ENCODE measurements at regions not wholly inside any gene's neighbourhood (a gene's known extent, or its start where the extent isn't known, plus 50 kb on each side); places are given as distances from the start of the nearest gene placed in this dataset.
"Not testable (repeated sequence)": the region's sequence is repeated elsewhere in the genome, so short reads cannot be mapped to it uniquely, and the experiment has no call there.

DNA sequence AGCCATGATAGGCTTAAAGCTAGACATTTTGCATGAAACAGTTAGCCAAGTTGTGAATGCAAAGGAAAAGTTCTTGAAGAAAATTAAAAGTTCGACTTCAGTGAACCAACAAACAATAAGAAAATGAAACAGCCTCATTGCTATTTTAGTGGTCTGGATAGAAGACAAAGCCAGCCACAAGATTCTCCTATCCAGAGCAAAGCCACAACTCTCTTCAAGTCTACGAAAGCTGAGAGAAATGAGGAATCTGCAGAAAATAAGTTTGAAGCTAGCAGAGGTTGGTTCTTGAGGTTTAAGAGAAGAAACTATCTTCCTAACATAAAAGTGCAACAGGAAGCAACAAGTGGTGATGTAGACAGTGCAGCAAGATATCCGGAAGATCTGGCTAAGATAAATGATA lies 271.4 kb upstream of the GRM3 start:
- DNase-seq (ENCODE audit: low spot score): no peak

DNA sequence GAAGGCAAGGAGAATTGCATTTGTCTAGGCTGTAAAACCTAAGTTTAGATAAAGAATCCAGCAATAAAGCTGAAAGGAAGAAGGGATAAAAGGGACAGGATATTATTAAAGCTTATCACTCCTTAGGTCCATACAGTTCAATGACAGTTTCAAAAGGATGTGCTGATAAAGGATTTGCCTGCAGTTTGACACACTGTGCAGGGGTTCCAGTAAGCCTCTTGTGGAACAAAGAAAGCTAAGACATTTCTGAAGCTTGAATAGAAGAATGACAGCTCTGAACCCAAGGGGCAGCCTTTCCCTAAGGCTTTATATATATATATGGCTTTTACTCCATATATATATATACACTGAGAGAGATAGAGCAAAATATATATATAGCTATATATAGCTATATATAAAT lies 276.8 kb upstream of the GRM3 start:
- DNase-seq (ENCODE audit: low spot score): no peak

DNA sequence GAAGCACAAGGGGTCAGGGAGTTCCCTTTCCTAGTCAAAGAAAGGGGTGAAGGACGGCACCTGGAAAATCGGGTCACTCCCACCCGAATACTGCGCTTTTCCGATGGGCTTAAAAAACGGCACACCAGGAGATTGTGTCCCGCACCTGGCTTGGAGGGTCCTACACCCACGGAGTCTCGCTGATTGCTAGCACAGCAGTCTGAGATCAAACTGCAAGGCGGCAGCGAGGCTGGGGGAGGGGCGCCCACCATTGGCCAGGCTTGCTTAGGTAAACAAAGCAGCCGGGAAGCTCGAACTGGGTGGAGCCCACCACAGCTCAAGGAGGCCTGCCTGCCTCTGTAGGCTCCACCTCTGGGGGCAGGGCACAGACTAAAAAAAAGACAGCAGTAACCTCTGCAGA lies 303.3 kb upstream of the GRM3 start:
- not testable (repeated sequence) for DNase-seq (ENCODE audit: low spot score)

DNA sequence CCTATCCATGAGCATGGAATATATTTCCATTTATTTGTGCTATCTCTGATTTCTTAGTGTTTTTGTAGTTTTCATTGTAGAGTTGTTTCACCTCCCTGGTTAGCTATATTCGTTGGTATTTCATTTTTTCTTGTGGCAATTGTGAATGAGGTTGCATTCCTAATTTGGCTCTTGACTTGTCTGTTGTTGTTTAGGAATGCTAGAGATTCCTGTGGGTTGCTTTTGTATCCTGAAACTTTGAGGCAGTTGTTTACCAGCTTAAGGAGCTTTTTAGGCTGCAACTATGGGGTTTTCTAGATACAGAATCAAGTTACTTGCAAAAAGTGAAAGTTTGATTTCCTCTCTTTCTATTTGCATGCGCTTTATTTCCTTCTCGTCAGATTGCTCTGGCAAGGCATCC lies 304.7 kb upstream of the GRM3 start:
- no peak for DNase-seq (ENCODE audit: low spot score)

DNA sequence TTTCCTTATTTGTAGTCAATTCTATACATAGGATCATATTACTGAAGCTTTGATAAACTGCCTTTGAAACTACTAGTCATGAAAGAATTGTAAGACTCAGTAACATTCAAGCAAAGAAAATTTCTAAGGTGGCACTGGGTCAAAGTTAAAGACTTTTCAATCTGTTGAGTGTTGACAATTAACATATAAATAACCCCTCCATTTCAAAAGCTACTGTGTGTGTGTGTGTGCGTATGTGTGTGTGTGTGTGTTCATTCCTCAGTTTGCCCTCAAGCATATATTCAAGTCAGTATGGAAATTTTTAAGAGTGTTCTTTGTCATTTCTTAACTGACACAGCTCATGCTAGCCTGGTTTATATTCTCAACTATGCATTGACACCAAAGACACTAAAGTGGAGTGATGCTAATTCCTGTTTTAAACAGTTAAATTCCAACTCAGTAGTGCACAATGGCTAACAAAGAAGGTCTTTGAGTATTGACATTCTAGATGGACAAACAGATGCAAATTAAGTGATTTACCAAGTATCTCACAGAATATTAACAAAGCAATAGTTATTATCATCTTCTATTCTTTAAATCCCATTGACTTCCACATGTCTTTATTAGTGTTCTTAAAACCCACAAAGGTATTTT lies 314.8 kb upstream of the GRM3 start:
- DNase-seq (ENCODE audit: low spot score): no peak

DNA sequence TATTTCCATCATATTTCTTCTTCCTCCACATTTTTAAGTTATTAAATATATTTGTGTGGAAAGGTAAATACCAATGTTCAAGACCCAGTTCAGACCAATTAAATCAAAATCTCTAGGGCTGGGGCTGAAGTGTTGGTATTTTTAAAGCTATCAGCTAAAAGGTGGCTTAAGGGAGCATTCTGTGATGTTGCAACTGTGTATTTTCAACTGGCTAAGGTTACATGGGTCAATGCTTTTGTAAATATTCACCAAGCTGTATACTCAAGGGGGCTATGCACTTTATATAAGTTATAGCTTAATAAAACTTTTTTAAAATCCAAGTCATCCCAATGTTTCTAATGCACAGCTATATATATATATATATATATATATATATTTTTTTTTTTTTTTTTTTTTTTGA lies 316.9 kb upstream of the GRM3 start:
- DNase-seq (ENCODE audit: low spot score): no peak

DNA sequence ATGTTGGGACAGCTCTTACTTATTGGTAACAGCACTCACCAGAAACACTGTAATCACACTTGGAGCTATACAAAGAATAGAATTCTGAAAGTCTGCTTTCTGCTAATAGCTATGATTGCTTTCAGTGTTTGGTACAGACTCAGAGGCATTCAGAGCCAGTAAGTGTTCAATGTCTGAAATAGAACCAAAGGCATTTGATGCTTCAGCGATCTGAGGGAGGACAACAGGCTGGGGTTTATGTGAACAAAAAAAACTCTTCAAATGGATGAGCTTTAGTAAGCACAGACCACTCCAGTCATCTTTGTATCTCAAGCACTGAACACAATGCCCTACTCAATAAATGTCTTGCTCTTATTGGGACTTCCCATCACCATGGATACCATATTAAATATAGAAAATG lies 322.8 kb upstream of the GRM3 start:
- DNase-seq (ENCODE audit: low spot score): no peak

DNA sequence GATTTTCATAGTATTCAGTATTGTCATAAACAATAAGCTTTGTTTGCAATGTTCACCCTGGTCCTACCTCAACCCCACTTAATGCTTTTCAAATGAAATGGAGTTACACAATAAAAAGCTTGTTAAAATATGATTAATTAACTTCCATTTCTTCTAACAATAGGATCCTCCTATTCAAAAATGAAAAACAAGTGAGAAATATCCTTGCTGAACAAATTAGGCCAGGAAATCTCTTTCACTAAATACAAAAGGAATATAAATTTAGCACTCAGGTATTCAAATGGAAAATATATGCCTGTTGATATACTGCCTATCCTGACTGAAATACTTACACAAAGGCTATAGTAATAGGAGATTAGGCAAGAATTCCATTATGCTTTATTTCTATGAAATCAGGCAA lies 323.4 kb upstream of the GRM3 start:
- DNase-seq (ENCODE audit: low spot score): no peak

DNA sequence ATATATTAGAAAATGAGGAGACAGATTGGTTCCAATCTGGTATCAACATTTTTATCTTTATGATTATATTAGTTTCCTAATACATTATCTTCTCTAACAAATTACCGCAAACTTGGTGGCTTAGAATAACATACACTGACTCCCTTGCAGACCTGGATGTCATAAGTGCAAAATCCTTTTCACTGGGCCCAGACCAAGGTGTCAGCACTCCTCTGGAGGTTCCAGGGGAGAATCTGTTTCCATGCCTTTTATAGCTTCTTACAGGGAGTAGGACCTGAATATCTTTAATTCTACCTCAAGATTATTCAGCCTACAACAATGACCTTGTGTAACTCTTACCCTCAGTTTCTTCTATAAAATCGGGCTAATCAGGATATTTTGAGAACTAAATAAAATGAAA lies 329.9 kb upstream of the GRM3 start:
- DNase-seq (ENCODE audit: low spot score): no peak

DNA sequence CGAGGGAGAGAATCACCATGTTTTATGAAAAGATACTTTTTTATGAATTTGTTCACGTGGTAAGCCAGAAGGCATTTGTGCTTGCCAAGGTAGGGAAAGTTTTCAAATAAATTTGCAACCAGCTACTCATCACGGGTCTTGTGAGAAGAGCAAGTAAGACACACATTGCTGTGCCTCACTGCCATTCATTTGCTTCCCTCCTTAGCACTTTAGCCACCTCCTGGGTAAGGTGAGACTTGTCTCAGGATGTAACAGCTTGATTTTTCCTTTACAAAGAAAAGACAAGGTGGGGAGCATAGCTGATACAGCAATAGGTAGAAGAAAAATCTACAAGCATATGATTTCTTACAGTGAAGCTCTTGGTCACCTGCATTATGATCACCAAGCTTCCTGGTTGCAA lies 342.4 kb upstream of the GRM3 start:
- DNase-seq (ENCODE audit: low spot score): no peak

DNA sequence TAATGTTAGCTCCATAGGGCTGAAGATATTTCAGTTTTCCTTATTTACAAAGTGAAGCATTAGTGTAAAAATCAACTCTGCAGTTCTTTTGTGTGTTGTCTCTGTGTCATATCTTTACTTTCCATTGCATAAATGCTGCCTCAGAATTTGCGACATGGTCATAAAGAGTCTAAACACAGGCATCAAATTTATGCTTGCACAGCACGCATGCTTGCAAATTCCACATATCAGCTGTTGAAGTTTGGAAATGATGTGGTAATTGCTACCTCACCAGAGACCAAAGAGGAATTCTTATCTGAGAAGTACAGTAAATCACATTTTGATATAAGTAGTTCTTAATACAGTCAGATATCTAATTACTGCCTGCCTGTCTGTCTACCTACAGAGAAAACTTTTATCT lies 348.2 kb upstream of the GRM3 start:
- DNase-seq (ENCODE audit: low spot score): no peak

DNA sequence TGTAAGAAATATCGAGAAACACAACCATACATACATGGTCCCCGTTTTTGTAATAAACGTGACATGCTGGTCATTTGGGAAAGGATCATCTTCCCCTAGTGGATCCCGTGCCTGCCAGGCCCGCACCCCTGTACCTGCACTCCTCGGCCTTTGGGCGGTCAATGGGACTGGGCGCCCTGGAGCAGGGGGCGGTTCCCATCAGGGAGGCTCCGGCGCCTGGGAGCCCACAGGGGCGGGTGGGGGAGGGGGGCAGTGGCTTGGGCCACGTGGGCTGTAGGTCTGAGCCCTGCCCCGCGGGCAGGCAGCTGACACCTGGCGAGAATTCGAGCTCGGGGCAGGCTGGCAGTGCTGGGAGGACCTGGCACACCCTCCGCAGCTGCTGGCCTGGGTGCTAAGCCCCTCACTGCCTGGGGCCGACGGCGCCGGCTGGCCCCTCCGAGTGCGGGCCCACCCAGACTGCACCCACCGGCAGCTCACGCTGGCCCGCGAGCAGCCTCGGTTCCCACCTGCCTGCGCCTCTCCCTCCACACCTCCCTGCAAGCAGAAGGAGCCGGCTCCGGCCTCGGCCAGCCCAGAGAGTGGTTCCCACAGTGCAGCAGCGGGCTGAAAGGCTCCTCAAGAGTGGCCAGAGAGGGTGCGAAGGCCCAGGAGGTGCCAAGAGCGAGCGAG lies 361.6 kb upstream of the GRM3 start:
- DNase-seq (ENCODE audit: low spot score): no peak

DNA sequence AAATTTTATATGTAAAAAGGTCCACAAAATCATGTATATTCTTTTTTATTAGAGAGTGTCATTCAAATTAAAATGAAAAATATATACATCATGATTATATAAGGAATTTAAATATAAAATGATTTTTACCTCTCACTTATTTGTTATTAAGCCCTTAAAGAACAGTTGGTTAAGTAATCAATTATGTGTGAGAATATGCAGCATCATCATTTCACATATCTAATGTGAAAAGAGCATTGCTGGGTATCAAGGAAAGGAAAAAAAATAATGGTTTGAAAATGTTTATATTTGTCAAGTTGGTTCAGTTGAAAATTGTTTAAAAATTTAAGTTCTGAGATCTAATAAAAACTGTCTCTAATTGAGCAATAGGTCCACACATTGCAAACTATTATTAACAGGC lies 363.6 kb upstream of the GRM3 start:
- no peak for DNase-seq (ENCODE audit: low spot score)

DNA sequence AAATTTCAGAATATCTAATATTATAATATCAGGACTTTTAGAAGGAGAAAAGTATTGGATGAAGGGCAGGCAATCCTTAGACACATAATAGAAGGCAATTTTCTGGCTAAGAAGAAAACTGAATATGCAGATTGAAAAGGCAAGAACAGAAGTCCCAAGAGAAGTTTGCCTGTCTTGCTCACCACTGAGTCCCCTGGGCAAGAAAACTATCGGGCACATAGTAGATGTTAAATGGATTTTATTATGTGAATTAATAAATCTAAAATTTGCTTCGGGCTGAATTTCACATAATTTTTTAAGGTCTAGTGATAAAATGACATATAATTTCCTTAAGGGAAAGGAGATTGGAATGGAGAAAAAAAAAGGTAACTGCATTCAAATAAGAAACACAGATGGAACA lies 380.9 kb upstream of the GRM3 start:
- DNase-seq (ENCODE audit: low spot score): no peak

DNA sequence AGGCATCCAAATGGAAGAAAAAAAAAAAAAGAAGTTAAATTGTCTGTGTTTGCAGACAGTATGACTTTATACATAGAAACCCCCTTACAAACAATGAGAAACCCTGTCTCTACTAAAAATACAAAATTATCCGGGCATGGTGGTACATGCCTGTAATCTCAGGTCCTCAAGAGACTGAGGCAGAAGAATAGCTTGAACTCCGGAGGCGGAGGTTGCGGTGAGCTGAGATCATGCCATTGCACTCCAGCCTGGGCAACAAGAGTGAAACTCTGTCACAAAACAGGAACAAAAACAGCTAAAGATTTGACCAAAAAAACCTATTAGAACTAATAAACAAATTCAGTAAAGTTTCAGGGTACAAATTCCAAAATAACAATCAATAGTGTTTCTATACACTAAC lies 385.8 kb upstream of the GRM3 start:
- DNase-seq (ENCODE audit: low spot score): no peak

DNA sequence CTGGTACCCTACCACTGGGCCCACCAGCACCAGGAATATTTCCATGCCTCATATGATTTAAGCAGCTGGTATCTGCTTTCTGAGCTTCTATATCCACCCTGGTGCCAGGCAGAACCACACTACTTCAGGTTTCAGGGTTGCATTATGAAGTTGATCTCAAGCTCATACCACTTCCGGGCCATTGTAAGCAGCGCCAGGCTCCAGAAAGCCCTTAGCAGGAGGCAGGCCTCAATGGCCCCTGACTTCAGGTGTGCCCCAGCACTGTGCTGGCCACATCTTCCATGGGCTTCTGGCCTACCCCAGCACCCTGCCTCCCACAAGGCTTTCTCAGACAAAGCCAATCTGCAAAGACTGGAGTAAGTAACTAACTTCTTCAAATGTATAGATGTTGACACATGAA lies 391.3 kb upstream of the GRM3 start:
- DNase-seq (ENCODE audit: low spot score): no peak

DNA sequence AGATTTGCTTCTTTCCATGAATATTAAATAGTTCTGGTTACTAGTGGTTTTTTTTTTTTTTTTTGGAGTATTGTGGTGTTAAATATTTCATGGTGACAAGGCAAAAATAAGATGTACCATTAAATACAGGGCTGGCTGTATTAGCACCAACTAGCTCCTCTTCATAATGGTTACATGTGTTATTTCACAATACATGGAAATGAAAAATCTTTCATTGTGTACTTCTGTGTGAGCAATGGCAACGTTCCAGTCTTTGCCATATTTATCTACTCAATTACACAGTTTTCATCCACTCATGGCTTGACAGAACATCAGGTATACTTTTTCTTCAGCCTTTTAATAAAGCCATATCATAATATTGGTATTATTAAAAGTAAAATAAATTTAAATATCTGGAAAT lies 394.7 kb upstream of the GRM3 start:
- DNase-seq (ENCODE audit: low spot score): no peak

DNA sequence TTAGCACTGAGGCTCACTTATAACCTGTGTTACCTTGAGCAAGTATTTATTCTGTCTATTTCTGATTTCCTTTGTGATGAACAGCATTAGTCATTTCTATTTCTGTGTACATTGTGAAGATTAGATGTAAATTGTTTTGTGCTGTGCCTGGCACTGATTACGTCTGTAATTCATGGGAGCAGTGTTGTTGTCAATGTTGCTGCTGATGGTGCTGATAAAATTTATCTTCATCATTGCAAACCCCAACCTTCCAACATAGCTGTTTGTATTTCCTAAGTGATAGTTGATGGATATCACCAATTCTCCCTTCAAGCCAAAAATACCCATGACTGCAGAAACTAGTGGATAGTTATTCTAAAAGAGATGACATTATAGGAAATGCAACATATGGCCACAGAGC lies 400.5 kb upstream of the GRM3 start:
- no peak for DNase-seq (ENCODE audit: low spot score)

DNA sequence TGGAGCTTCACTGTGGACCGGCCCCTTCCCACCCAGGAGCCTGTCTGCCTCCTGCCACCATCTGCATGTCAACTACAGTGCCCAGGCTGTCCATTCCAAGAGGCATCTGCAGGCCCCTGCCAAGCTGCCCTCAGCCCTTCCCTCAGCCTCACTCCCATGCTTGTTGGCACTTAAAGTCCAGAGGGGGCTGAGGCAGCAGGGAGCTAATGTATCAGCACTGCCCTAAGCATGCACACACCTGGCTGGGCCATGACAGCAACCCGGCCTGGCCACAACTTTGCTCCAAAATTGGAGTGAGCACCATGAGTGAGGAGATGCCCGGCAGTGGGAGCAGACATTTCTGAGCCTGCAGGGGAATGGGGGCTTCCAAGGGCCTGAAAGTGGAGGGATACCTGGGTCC lies 417.5 kb upstream of the GRM3 start:
- no peak for DNase-seq (ENCODE audit: low spot score)

DNA sequence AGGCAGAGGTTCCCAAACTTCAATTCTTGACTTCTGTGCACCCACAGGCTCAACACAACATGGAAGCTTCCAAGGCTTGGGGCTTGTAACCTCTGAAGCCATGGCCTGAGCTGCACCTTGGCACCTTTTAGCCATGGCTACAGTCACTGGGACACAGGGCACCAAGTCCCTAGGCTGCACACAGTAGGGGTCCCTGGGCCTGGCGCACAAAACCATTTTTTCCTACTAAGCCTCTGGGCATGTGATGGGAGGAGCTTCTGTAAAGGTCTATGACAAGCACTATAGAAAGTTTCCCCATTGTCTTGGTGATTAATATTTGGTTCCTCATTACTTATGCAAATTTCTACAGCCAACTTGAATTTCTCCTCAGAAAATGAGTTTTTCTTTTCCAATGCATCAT lies 420.9 kb upstream of the GRM3 start:
- no peak for DNase-seq (ENCODE audit: low spot score)

DNA sequence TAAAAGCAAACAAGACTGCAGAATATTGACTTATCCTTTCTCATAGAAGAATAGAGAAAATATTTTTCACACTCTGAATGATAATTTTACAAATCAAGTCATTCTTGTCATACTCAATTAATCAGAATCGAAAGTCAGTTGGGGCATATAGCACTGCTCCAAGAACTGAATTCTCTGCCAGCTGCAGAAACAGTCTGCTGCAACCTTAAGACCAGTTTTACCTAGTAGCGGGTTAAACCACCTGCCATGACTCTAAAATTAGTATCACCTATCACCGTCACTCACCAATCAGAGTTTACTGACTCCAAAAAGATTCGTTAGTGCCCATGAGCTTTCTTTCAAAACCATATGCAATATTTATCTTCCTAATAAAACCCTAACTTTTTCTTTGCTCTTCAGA lies 429.0 kb upstream of the GRM3 start:
- no peak for DNase-seq (ENCODE audit: low spot score)

DNA sequence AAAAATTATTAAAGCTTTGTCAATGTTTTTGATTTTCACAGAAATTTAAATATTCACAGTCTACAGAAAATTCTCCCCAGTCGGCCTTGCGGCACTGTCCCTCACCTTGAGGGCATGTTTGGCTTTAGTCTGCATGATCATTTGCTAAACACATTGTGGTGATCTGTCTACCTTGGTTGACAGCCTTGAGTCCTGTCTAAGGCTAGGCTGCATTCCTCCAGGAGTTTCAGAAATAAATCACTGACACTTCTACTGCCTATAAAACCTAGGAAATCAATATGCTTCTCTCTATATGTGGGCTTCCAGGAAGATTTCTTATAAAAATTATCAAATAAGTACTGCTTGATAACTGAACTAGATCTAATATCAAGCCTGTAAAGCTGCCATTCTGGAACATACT lies 430.7 kb upstream of the GRM3 start:
- no peak for DNase-seq (ENCODE audit: low spot score)

DNA sequence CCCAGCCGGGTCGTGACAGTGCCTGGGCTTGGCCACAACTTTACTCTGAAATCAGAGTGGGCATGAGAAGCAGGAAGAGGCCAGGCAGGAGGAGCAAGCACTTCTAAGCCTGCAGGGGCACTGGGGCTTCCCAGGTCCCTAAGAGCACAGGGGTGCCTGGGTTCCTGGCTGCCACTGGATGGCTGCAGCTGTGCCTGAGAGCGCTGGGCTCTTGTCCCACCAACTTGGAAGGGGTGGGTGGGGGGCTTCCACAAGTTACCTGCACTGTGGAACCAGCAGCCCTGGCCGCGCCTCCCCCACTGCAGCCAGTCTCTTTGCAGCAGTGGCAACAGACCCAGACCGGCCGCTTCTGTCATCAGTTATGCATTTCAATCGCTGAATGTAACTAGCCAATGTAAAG lies 434.7 kb upstream of the GRM3 start:
- DNase-seq (ENCODE audit: low spot score): no peak

DNA sequence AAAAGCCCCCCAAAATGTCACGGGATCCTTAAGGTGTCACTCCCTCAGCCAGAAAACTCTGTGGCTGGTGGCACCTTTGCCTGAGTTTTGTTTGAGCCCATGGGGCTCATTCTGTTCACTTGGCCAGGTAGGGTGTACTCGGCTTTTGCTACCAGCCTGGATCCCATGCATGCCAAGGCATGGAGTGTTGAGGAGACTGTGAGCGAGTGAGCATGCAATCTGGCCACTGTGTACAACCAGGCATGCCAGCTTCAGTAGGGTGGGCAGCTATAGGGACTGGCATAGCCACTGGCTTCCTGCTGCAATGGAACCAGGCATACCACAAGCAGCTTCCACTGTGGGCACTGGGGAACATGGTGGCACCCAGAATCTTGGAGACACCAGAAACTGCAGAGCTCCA lies 436.0 kb upstream of the GRM3 start:
- no peak for DNase-seq (ENCODE audit: low spot score)

DNA sequence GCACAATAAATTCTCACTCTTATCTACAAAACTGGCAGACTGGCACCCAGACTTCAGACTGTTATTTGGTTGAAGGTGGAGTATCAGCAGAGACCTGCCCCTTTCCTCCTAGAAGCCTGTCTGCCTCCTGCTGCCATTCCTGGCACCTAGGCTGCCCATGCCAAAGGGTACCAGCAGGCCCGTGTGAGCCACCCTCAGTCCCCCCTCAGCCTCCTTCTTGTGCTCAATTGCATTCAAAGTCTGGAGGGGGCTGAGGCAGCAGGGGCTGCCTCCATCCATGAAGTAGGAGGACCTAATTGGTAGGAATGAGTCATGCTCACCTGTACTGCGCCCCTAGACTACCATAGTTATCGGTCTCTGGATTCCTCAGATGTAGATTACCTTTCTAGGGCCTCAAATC lies 440.9 kb upstream of the GRM3 start:
- DNase-seq (ENCODE audit: low spot score): no peak

All from putamen (tissue), 1 donor.